Activated CD4-positive, alpha-beta memory T cell treated with anti-CD3 and anti-CD28 coated beads for 36 hours (primary cell): ENCODE measurements at regions not wholly inside any gene's neighbourhood (a gene's known extent, or its start where the extent isn't known, plus 50 kb on each side); places are given as distances from the start of the nearest gene placed in this dataset.
"Not testable (repeated sequence)": the region's sequence is repeated elsewhere in the genome, so short reads cannot be mapped to it uniquely, and the experiment has no call there.

Experiments
- CTCF ChIA-PET: fragments of 350-600 bp; sonication (Branson Sonifier 250); formaldehyde crosslinking; loops from one replicate; lab custom pipeline; 2021; ENCODE audit warnings: antibody characterized with exemption, inconsistent platforms; lab: Charles Lee
- POLR2A ChIA-PET: fragments of 350-600 bp; sonication (Branson Sonifier 250); formaldehyde crosslinking; loops from one replicate; lab custom pipeline; 2021; ENCODE audit warnings: antibody characterized with exemption; lab: Charles Lee
- DNase-seq: peaks from one replicate; pipeline ENCODE4 v3.0.0-alpha.2; 2020
- H3K27ac Mint-ChIP-seq: one replicate; pipeline ENCODE4 v1.8.0; 2021; ENCODE audit warnings: mixed read lengths
- H3K27me3 Mint-ChIP-seq: one replicate; pipeline ENCODE4 v1.8.0; 2021; ENCODE audit warnings: mixed read lengths
- H3K36me3 Mint-ChIP-seq: one replicate; pipeline ENCODE4 v1.8.0; 2021; ENCODE audit warnings: mixed read lengths
- H3K4me1 Mint-ChIP-seq: one replicate; pipeline ENCODE4 v1.8.0; 2021; ENCODE audit warnings: low read depth, mixed read lengths
- H3K4me3 Mint-ChIP-seq: one replicate; pipeline ENCODE4 v1.8.0; 2021; ENCODE audit warnings: mild to moderate bottlenecking, mixed read lengths
- H3K9me3 Mint-ChIP-seq: one replicate; pipeline ENCODE4 v1.8.0; 2021; ENCODE audit warnings: mixed read lengths
- intact Hi-C: fragments of 100-400 bp; cut with micrococcal nuclease; formaldehyde crosslinking; loops from one replicate; pipeline ENCODE4 v1.15.1; 2023

GRCh38 chr3:182133752-182134151 lies 422.0 kb downstream of the SOX2 start:
- Mint-ChIP-seq H3K4me1 (no peaks in the 10 kb centered on the region), H3K9me3 (no peaks in the 10 kb centered on the region), H3K36me3 (no peaks in the 10 kb centered on the region), H3K27me3 (no peaks in the 10 kb centered on the region), H3K4me3 (no peak overlapping the region), H3K27ac (no peak overlapping the region)
- CTCF ChIA-PET, result no interaction called here
- intact Hi-C loops, result no loop called here
- POLR2A ChIA-PET, result no interaction called here
- DNase-seq, result no peak

GRCh38 chr3:182135056-182135455 lies 423.3 kb downstream of the SOX2 start:
- intact Hi-C loops, result no loop called here

GRCh38 chr3:182136008-182136910 lies 424.5 kb downstream of the SOX2 start:
- ChIA-PET CTCF (no interaction called here), POLR2A (no interaction called here)
- intact Hi-C loops, result no loop called here
- Mint-ChIP-seq H3K4me1 (no peaks in the 10 kb centered on the region), H3K9me3 (no peaks in the 10 kb centered on the region), H3K36me3 (no peaks in the 10 kb centered on the region), H3K27me3 (no peaks in the 10 kb centered on the region), H3K4me3 (no peak overlapping the region), H3K27ac (no peak overlapping the region)
- no peak for DNase-seq

More at GRCh38 chr3:182135056-182135455, 423.3 kb downstream of the SOX2 start:
- CTCF ChIA-PET, result no interaction called here
- H3K36me3 Mint-ChIP-seq, result no peaks in the 10 kb centered on the region
- no peaks in the 10 kb centered on the region for H3K4me1 Mint-ChIP-seq
- no peaks in the 10 kb centered on the region for H3K27me3 Mint-ChIP-seq
- H3K4me3 Mint-ChIP-seq, result no peak overlapping the region
- POLR2A ChIA-PET, result no interaction called here
- no peak for DNase-seq
- H3K9me3 Mint-ChIP-seq, result no peaks in the 10 kb centered on the region
- no peak overlapping the region for H3K27ac Mint-ChIP-seq

GRCh38 chr3:182138393-182138792 lies 426.7 kb downstream of the SOX2 start:
- POLR2A ChIA-PET, result no interaction called here
- Mint-ChIP-seq H3K4me3 (no peak overlapping the region), H3K4me1 (no peaks in the 10 kb centered on the region), H3K36me3 (no peaks in the 10 kb centered on the region), H3K27ac (no peak overlapping the region), H3K27me3 (no peaks in the 10 kb centered on the region), H3K9me3 (no peaks in the 10 kb centered on the region)
- intact Hi-C loops, result no loop called here
- CTCF ChIA-PET, result no interaction called here
- DNase-seq, result no peak

GRCh38 chr3:182139627-182140357 lies 428.1 kb downstream of the SOX2 start:
- Mint-ChIP-seq H3K27ac (no peak overlapping the region), H3K9me3 (no peaks in the 10 kb centered on the region), H3K4me3 (no peak overlapping the region), H3K27me3 (no peaks in the 10 kb centered on the region), H3K4me1 (no peaks in the 10 kb centered on the region), H3K36me3 (no peaks in the 10 kb centered on the region)
- DNase-seq, result no peak
- ChIA-PET CTCF (no interaction called here), POLR2A (no interaction called here)
- intact Hi-C loops, result no loop called here

- POLR2A ChIA-PET, result no interaction called here
- CTCF ChIA-PET, result interaction anchor here (0.7 kb wide), 1 partner anchor 212 kb away, joined by 3 read pairs; no protein-coding TSS in a partner anchor
- Mint-ChIP-seq H3K4me3 (no peak overlapping the region), H3K27ac (no peak overlapping the region), H3K36me3 (no peaks in the 10 kb centered on the region), H3K4me1 (no peaks in the 10 kb centered on the region), H3K9me3 (no peaks in the 10 kb centered on the region), H3K27me3 (no peaks in the 10 kb centered on the region)
- intact Hi-C loops, result no loop called here
- no peak for DNase-seq
Observed at GRCh38 chr3:182142928-182143327, 431.2 kb downstream of the SOX2 start.

GRCh38 chr3:182143903-182144302 lies 432.2 kb downstream of the SOX2 start:
- ChIA-PET CTCF (no interaction called here), POLR2A (no interaction called here)
- H3K4me3 Mint-ChIP-seq, result no peak overlapping the region
- intact Hi-C loops, result no loop called here
- no peaks in the 10 kb centered on the region for H3K27me3 Mint-ChIP-seq
- DNase-seq, result no peak
- H3K27ac Mint-ChIP-seq, result no peak overlapping the region
- no peaks in the 10 kb centered on the region for H3K4me1 Mint-ChIP-seq
- H3K36me3 Mint-ChIP-seq, result no peaks in the 10 kb centered on the region
- no peaks in the 10 kb centered on the region for H3K9me3 Mint-ChIP-seq

GRCh38 chr3:182148360-182148759 lies 436.6 kb downstream of the SOX2 start:
- ChIA-PET CTCF (no interaction called here), POLR2A (no interaction called here)
- intact Hi-C loops, result no loop called here
- no peak overlapping the region for H3K27ac Mint-ChIP-seq
- H3K4me3 Mint-ChIP-seq, result no peak overlapping the region
- peaks cover 14% of the 10 kb centered on the region for H3K9me3 Mint-ChIP-seq
- H3K36me3 Mint-ChIP-seq, result no peaks in the 10 kb centered on the region
- DNase-seq, result no peak
- no peaks in the 10 kb centered on the region for H3K4me1 Mint-ChIP-seq
- no peaks in the 10 kb centered on the region for H3K27me3 Mint-ChIP-seq

GRCh38 chr3:182149594-182149993 lies 437.9 kb downstream of the SOX2 start:
- ChIA-PET CTCF (no interaction called here), POLR2A (no interaction called here)
- Mint-ChIP-seq H3K27ac (no peak overlapping the region), H3K9me3 (peaks cover 14% of the 10 kb centered on the region), H3K4me3 (no peak overlapping the region), H3K36me3 (no peaks in the 10 kb centered on the region), H3K27me3 (no peaks in the 10 kb centered on the region), H3K4me1 (no peaks in the 10 kb centered on the region)
- intact Hi-C loops, result no loop called here
- DNase-seq, result no peak

GRCh38 chr3:182156326-182156725 lies 444.6 kb downstream of the SOX2 start:
- CTCF ChIA-PET, H3K27me3 Mint-ChIP-seq: not testable (repeated sequence)
- peaks cover 12% of the 10 kb centered on the region for H3K9me3 Mint-ChIP-seq

GRCh38 chr3:182165234-182165633 lies 453.5 kb downstream of the SOX2 start:
- Mint-ChIP-seq H3K4me1 (no peaks in the 10 kb centered on the region), H3K4me3 (no peak overlapping the region), H3K27ac (no peak overlapping the region), H3K36me3 (no peaks in the 10 kb centered on the region), H3K27me3 (no peaks in the 10 kb centered on the region), H3K9me3 (no peaks in the 10 kb centered on the region)
- intact Hi-C loops, result no loop called here
- ChIA-PET CTCF (no interaction called here), POLR2A (no interaction called here)
- no peak for DNase-seq

More at GRCh38 chr3:182156326-182156725, 444.6 kb downstream of the SOX2 start:
- H3K4me1 Mint-ChIP-seq, H3K4me3 Mint-ChIP-seq, H3K36me3 Mint-ChIP-seq, H3K27ac Mint-ChIP-seq, intact Hi-C loops, POLR2A ChIA-PET, DNase-seq: not testable (repeated sequence)

GRCh38 chr3:182172534-182172933 lies 460.8 kb downstream of the SOX2 start:
- DNase-seq, result no peak
- ChIA-PET CTCF (no interaction called here), POLR2A (no interaction called here)
- H3K4me3 Mint-ChIP-seq, result no peak overlapping the region
- no peak overlapping the region for H3K27ac Mint-ChIP-seq
- H3K4me1 Mint-ChIP-seq, result no peaks in the 10 kb centered on the region
- no peaks in the 10 kb centered on the region for H3K36me3 Mint-ChIP-seq
- H3K27me3 Mint-ChIP-seq, result no peaks in the 10 kb centered on the region
- H3K9me3 Mint-ChIP-seq, result no peaks in the 10 kb centered on the region
- intact Hi-C loops, result no loop called here
